ENCODE measurements at regions not wholly inside any gene's neighbourhood (a gene's known extent, or its start where the extent isn't known, plus 50 kb on each side); places are given as distances from the start of the nearest gene placed in this dataset.

GRCh38 chr7:156533420-156533819 is 107.2 kb upstream of the RNF32 start:
- Mint-ChIP-seq H3K4me3 (no peak overlapping the region), H3K27ac (no peak overlapping the region)
- no peak for DNase-seq

DNA sequence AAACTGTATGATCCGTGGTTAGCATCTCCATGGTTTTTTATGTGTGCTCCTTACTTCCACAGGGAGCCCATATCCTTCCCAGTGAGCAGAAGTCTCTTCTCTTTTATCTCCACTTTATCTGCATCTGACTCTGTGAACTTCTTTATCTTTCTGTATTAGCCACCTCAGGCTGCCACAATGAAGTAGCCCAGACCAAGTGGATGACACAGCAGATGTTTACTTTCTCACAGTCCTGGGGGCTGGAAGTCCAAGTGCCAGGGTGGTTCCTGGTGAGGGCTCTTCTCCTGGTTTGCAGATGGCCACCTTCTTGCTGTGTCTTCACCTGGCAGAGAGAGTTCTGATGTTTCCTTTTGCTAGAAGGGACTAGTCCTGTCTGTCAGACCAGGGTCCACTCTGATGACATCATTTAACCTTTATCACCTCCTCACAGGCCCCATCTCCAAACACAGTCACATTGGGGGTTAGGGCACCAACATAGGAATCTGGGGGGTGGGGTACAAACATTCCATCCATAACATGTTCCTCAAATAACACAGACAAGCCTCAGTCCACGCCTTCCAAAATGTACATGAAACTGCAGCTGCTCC is 108.5 kb upstream of the RNF32 start:
- Histone ChIP-seq H3K4me3 (ENCODE audit: low read depth, low read length) (no peak overlapping the region), H3K27ac (ENCODE audit: insufficient read depth, low read length, poor library complexity, severe bottlenecking) (no peak overlapping the region), H3K36me3 (ENCODE audit: control insufficient read depth, insufficient read depth, low read length) (no peaks in the 10 kb centered on the region), H3K4me1 (ENCODE audit: control insufficient read depth, insufficient read depth, low read length, poor library complexity, severe bottlenecking) (no peaks in the 10 kb centered on the region), H3K27me3 (ENCODE audit: control insufficient read depth, insufficient read depth, low read length) (no peaks in the 10 kb centered on the region), H3K9me3 (ENCODE audit: control insufficient read depth in 2 of 2, low read length in 2 of 2) (no peaks in the 10 kb centered on the region)
- no peaks in the 10 kb centered on the region for H3K4me1 Mint-ChIP-seq
- ATAC-seq (ENCODE audit: low read depth in 2 of 2): no peak
- H3K9me3 Mint-ChIP-seq: no peaks in the 10 kb centered on the region
- DNase-seq: no peak
- no peak overlapping the region for H3K4me3 Mint-ChIP-seq
- H3K27ac Mint-ChIP-seq: no peak overlapping the region
- H3K27me3 Mint-ChIP-seq: no peaks in the 10 kb centered on the region
- no peaks in the 10 kb centered on the region for H3K36me3 Mint-ChIP-seq

More at GRCh38 chr7:156533420-156533819, 107.2 kb upstream of the RNF32 start:
- no peak overlapping the region for H3K4me3 ChIP-seq (ENCODE audit: low read depth, low read length)
- H3K27ac ChIP-seq (ENCODE audit: insufficient read depth, low read length, poor library complexity, severe bottlenecking): no peak overlapping the region
- no peaks in the 10 kb centered on the region for H3K36me3 ChIP-seq (ENCODE audit: control insufficient read depth, insufficient read depth, low read length)
- no peaks in the 10 kb centered on the region for H3K27me3 ChIP-seq (ENCODE audit: control insufficient read depth, insufficient read depth, low read length)
- H3K36me3 Mint-ChIP-seq: no peaks in the 10 kb centered on the region
- no peaks in the 10 kb centered on the region for H3K4me1 Mint-ChIP-seq
- no peaks in the 10 kb centered on the region for H3K9me3 ChIP-seq (ENCODE audit: control insufficient read depth in 2 of 2, low read length in 2 of 2)
- ATAC-seq (ENCODE audit: low read depth in 2 of 2): no peak
- H3K27me3 Mint-ChIP-seq: peaks cover 4% of the 10 kb centered on the region
- H3K9me3 Mint-ChIP-seq: peaks cover 0 to 2% (median 0%) of the 10 kb centered on the region in 7 donors
- no peaks in the 10 kb centered on the region for H3K4me1 ChIP-seq (ENCODE audit: control insufficient read depth, insufficient read depth, low read length, poor library complexity, severe bottlenecking)

DNA sequence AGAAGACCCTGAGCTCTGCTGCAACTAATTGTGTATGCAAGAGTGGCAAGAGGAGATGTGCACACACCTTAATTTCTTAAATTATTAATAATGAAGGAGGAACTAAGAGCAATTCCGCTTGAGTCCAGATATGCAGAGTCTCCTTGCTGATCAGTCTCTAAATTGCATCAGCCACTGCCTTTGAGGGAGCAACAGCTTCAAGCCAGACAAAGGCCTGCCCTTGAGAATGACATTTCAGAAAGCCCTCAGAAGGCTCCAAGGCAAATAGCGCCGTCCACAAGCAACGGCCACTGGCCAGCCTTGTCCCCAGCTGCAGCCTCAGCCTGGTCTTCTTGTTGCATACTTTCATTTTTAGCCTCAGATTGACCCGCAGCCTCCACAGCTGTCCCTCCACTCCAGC is 110.6 kb upstream of the RNF32 start:
- no peaks in the 10 kb centered on the region for H3K9me3 Mint-ChIP-seq
- no peak for ATAC-seq (ENCODE audit: low read depth in 2 of 2)
- Histone ChIP-seq H3K27ac (ENCODE audit: insufficient read depth, low read length, poor library complexity, severe bottlenecking) (no peak overlapping the region), H3K4me1 (ENCODE audit: control insufficient read depth, insufficient read depth, low read length, poor library complexity, severe bottlenecking) (no peaks in the 10 kb centered on the region), H3K27me3 (ENCODE audit: control insufficient read depth, insufficient read depth, low read length) (no peaks in the 10 kb centered on the region), H3K36me3 (ENCODE audit: control insufficient read depth, insufficient read depth, low read length) (no peaks in the 10 kb centered on the region), H3K9me3 (ENCODE audit: control insufficient read depth in 2 of 2, low read length in 2 of 2) (no peaks in the 10 kb centered on the region), H3K4me3 (ENCODE audit: low read depth, low read length) (no peak overlapping the region)
- H3K36me3 Mint-ChIP-seq: no peaks in the 10 kb centered on the region
- no peak for DNase-seq
- H3K27me3 Mint-ChIP-seq: no peaks in the 10 kb centered on the region
- H3K4me1 Mint-ChIP-seq: no peaks in the 10 kb centered on the region
- no peak overlapping the region for H3K27ac Mint-ChIP-seq
- no peak overlapping the region for H3K4me3 Mint-ChIP-seq

DNA sequence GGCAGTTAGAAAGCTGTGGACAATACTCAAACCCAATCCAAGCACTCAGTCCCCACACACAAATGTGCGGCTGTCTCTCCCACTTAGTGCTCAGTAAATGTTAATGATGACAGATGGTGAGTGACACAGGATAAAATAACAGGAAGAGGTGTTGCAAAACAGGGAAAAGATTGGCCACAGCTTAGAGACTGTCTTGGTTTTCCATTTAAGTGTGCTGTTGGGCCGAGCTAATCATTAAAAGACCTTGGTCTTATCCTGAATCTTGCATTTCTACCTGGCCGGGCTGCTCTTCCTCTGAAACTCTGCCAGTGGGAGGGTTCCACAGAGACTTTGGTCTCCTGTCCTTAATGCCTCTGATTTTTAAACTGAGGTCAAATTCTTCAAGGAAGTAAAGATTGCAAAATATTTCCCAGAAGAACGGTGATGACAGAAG is 113.1 kb upstream of the RNF32 start:
- H3K27ac ChIP-seq (ENCODE audit: insufficient read depth, low read length, poor library complexity, severe bottlenecking): no peak overlapping the region
- H3K9me3 ChIP-seq (ENCODE audit: control insufficient read depth in 2 of 2, low read length in 2 of 2): no peaks in the 10 kb centered on the region
- no peaks in the 10 kb centered on the region for H3K27me3 ChIP-seq (ENCODE audit: control insufficient read depth, insufficient read depth, low read length)
- no peak for DNase-seq
- no peak for ATAC-seq (ENCODE audit: low read depth in 2 of 2)
- H3K36me3 Mint-ChIP-seq: no peaks in the 10 kb centered on the region
- H3K9me3 Mint-ChIP-seq: no peaks in the 10 kb centered on the region
- peaks cover 4% of the 10 kb centered on the region for H3K27me3 Mint-ChIP-seq
- no peaks in the 10 kb centered on the region for H3K36me3 ChIP-seq (ENCODE audit: control insufficient read depth, insufficient read depth, low read length)
- no peak overlapping the region for H3K4me3 Mint-ChIP-seq
- H3K4me1 ChIP-seq (ENCODE audit: control insufficient read depth, insufficient read depth, low read length, poor library complexity, severe bottlenecking): no peaks in the 10 kb centered on the region
- H3K4me3 ChIP-seq (ENCODE audit: low read depth, low read length): no peak overlapping the region
- no peak overlapping the region for H3K27ac Mint-ChIP-seq
- H3K4me1 Mint-ChIP-seq: no peaks in the 10 kb centered on the region

DNA sequence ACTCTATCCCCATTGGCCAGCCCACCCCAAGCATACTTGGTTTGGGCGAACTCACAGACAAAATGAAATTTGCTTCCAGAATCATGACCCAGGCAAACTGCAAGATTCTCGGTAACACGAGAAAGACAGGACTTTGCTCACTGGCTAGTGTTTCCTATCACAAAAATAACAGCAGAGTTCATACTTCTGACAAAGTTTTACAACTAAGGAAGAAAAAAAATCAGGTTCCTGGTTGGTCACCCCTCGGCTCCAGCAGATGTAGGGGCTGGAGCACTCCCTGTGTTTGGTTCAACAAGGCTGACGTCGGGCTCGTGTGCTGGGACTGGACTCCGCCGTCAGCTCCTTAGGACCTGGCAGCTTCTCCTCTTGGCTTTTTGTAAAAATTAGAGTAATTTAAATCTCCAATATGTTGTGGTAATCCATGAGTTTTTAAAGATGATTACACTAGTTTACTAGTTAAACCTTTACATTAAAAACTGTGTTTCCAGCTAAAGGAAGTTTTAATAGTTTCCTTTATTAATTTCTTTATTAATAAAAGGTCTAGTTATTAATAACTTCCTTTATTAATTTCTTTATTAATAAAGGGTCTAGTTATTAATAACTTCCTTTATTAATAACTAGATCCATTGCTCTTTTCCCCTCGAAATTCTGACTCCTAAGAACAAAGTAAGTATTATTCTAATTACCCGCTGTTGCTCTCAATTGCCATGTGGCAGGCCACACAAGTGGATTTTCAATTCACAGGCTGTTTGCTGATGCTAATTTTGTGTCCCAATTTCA is 115.6 kb upstream of the RNF32 start:
- ATAC-seq (ENCODE audit: low read depth in 2 of 2): no peak
- no peaks in the 10 kb centered on the region for H3K9me3 ChIP-seq (ENCODE audit: control insufficient read depth in 2 of 2, low read length in 2 of 2)
- no peak overlapping the region for H3K27ac Mint-ChIP-seq
- peaks cover 4% of the 10 kb centered on the region for H3K27me3 Mint-ChIP-seq
- no peaks in the 10 kb centered on the region for H3K4me1 Mint-ChIP-seq
- no peak for DNase-seq
- H3K4me1 ChIP-seq (ENCODE audit: control insufficient read depth, insufficient read depth, low read length, poor library complexity, severe bottlenecking): no peaks in the 10 kb centered on the region
- no peaks in the 10 kb centered on the region for H3K36me3 Mint-ChIP-seq
- H3K27me3 ChIP-seq (ENCODE audit: control insufficient read depth, insufficient read depth, low read length): no peaks in the 10 kb centered on the region
- H3K4me3 ChIP-seq (ENCODE audit: low read depth, low read length): no peak overlapping the region
- H3K27ac ChIP-seq (ENCODE audit: insufficient read depth, low read length, poor library complexity, severe bottlenecking): no peak overlapping the region
- H3K9me3 Mint-ChIP-seq: peaks cover 0 to 1% (median 0%) of the 10 kb centered on the region in 7 donors
- H3K36me3 ChIP-seq (ENCODE audit: control insufficient read depth, insufficient read depth, low read length): no peaks in the 10 kb centered on the region
- no peak overlapping the region for H3K4me3 Mint-ChIP-seq

GRCh38 chr7:156523447-156524048 is 117.0 kb upstream of the RNF32 start:
- Histone ChIP-seq H3K9me3 (ENCODE audit: control insufficient read depth in 2 of 2, low read length in 2 of 2) (no peaks in the 10 kb centered on the region), H3K4me1 (ENCODE audit: control insufficient read depth, insufficient read depth, low read length, poor library complexity, severe bottlenecking) (no peaks in the 10 kb centered on the region), H3K4me3 (ENCODE audit: low read depth, low read length) (no peak overlapping the region), H3K27me3 (ENCODE audit: control insufficient read depth, insufficient read depth, low read length) (no peaks in the 10 kb centered on the region), H3K36me3 (ENCODE audit: control insufficient read depth, insufficient read depth, low read length) (no peaks in the 10 kb centered on the region), H3K27ac (ENCODE audit: insufficient read depth, low read length, poor library complexity, severe bottlenecking) (no peak overlapping the region)
- H3K9me3 Mint-ChIP-seq: peaks cover 0 to 1% (median 0%) of the 10 kb centered on the region in 7 donors
- no peak overlapping the region for H3K27ac Mint-ChIP-seq
- H3K4me3 Mint-ChIP-seq: no peak overlapping the region
- ATAC-seq (ENCODE audit: low read depth in 2 of 2) (no peak), DNase-seq (no peak)
- H3K27me3 Mint-ChIP-seq: peaks cover 4% of the 10 kb centered on the region
- H3K36me3 Mint-ChIP-seq: no peaks in the 10 kb centered on the region
- no peaks in the 10 kb centered on the region for H3K4me1 Mint-ChIP-seq

DNA sequence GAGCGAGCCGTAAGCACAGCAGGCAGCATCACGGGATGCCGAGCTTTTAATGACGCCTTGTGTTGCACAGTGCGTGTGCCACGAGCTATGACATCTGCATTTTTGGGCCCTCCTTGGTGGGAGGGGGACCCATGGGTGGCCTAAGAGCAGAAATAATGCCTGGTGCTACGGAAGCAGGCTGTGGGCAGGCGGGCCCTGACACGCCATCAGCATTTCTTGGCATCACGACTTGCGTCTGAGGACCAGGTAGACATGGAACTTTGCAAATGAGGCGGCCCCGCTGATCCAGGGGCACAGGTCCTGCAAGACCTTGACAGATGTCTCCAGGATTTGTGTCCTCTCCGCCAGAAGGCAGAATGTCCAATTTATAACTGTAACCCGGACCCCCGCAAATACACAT is 117.8 kb upstream of the RNF32 start:
- H3K4me1 ChIP-seq (ENCODE audit: control insufficient read depth, insufficient read depth, low read length, poor library complexity, severe bottlenecking): no peaks in the 10 kb centered on the region
- no peak overlapping the region for H3K27ac ChIP-seq (ENCODE audit: insufficient read depth, low read length, poor library complexity, severe bottlenecking)
- Mint-ChIP-seq H3K4me1 (no peaks in the 10 kb centered on the region), H3K27me3 (peaks cover 4% of the 10 kb centered on the region), H3K9me3 (peaks cover 0 to 1% (median 0%) of the 10 kb centered on the region in 7 donors), H3K36me3 (no peaks in the 10 kb centered on the region), H3K27ac (no peak overlapping the region), H3K4me3 (no peak overlapping the region)
- no peak overlapping the region for H3K4me3 ChIP-seq (ENCODE audit: low read depth, low read length)
- H3K9me3 ChIP-seq (ENCODE audit: control insufficient read depth in 2 of 2, low read length in 2 of 2): no peaks in the 10 kb centered on the region
- DNase-seq: no peak
- ATAC-seq (ENCODE audit: low read depth in 2 of 2): no peak
- H3K27me3 ChIP-seq (ENCODE audit: control insufficient read depth, insufficient read depth, low read length): no peaks in the 10 kb centered on the region
- H3K36me3 ChIP-seq (ENCODE audit: control insufficient read depth, insufficient read depth, low read length): no peaks in the 10 kb centered on the region
